HG03095 (cell line): ENCODE measurements at regions not wholly inside any gene's neighbourhood (a gene's known extent, or its start where the extent isn't known, plus 50 kb on each side); places are given as distances from the start of the nearest gene placed in this dataset.

Source experiments
- ATAC-seq: cut with Tn5 transposase; IDR thresholded peaks from one replicate; pipeline ENCODE4 v1.9.1; 2021; ENCODE audit warnings: moderate library complexity; ENCODE audit not compliant: unreplicated experiment

DNA sequence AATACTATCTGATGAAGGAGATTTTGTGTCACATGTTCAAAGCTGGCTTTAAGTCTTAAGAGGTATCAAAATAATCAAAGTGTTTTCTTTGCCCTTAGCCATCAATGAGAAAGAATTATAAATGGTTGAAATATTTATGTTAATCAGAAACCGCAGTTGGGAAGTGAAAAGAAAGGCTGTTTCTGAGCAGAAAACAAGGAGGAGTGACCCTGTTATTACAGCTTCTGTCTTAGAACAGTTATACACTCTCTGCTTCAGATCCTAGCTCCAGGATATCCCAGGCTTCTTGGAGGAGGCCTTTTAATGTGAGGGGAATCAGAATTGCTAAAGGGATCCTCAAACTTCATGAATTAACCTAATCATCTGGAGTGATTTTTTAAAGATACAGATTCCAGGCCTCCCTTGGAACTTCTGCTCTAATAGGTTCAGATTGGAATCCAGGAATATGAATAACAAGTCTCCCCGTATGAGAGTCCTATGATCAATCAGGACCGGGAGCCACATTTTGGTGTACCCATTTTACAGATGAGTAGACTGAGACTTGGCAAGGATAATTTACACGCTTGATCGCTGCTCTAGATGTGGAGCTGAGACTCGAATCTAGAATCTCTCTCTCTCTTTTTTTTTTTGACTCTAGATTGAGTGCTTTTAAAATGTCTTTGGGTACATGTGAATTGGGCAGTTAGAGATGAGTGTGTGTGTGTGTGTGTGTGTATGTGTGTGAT is 50.8 kb upstream of the JAG1 start:
- ATAC-seq = no peak

DNA sequence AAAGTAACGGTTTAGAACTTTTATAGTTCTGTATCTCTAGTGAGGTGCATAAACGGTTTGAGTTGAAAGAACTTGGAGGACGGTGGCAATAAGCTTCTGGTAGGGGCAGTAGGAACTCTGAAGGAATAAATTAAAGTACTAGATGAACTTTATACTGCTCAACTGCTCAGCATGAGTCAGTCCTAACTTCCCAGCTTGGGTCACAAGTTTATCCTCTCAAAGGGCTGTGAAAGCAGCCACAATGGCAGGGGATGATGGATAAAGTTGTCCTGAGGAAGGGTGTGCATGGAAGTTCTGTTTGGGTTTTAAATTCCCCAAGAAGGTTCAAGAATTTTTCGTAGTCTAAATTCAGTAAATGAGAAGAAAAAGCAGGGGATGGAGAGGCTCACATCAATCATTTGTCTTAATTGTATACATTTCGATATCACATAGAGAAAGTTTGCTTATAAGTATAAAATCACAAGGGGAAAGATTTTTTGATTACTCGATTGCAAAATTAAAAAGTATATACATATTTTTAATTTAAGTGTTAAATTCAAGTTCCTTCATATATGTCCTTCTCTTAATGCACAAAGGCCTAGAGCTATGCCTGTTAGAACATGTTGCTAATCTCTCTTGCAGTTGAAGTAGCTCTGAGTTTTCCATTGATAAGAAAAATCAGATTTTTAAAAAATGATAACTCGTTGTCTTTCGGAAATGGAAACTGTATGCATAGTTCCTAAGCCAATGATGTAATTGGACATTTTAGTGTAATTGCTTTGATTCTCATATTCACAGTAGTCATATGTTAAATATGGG is 55.3 kb upstream of the JAG1 start:
- no peak for ATAC-seq

DNA sequence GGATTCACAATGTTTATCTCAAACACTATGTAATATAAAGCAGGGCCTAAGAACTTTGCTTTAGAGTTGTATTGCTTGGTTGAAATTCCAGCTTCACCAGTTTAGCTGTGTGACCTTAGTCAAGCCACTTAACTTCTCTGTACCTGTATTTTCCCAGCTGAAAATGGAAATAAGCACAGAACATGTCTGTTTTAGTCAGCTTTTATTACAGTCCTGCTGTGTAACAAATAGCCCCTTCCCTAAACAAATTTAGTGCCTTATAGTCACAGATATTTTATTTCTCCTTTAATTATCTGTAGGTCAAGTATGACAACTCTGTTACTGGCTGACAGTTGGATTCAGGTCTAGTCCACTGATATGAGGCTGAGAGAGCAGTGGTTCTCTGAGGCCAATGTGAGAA is 56.0 kb upstream of the JAG1 start:
- ATAC-seq = no peak

- no peak for ATAC-seq
Measured at GRCh38 chr20:10730629-10731183, 56.9 kb upstream of the JAG1 start.

DNA sequence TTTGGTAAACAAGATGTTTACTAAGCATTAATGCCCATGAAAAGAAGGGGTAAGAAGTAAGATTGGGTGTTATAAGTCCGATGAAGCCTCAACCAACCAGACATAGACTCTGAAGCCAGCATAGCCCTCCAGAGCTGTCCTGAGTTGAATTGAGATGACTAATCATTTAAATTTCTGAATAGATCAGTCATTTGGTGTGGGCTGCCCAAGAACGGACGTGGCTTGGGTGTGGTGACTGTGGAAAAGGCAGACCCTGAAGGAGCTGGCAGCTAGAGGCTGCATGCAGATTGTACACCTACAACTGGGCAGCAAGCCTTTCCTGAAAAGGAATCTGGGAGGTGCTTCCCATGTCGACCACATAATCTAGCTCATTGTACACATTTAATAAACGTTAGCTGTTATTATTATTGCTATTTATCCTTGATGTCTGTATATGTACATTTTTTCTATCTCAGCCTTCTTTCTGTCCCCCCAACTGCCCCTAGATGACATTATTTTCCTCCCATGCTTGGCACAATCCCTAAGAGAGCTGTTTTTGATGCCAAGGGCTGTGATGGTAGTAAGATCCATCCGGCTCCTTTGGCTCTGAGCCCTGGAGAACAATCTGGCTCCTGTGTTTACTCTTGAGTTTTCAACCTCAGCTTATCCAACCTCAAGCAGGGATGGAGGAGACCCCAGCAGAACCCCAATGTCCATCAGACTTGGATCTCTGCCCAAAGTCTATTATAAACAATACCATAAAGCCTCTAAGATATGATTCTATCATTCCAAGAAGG is 57.6 kb upstream of the JAG1 start:
- ATAC-seq = no peak

GRCh38 chr20:10733122-10733521 is 59.3 kb upstream of the JAG1 start:
- ATAC-seq = no peak

GRCh38 chr20:10735195-10735949 is 61.6 kb upstream of the JAG1 start:
- ATAC-seq = no peak

DNA sequence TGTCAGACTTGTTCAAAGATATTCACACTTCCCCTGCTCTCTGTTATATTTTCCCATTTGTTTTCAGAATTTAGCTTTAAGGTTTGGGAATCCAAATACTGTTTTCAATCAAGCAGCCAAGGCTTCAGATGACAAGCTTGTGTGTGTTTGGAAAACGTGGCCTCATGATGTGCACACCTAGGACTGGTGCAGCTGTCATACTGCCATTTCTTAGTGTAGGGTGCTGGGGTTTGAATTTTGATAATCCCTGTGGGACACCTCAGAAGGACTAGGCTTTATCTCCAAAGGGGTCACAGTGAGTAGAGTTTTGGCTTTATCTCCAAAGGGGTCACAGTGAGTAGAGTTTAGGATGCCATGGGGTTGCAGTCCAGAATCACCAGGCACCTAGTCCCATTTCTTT is 65.3 kb upstream of the JAG1 start:
- no peak for ATAC-seq

DNA sequence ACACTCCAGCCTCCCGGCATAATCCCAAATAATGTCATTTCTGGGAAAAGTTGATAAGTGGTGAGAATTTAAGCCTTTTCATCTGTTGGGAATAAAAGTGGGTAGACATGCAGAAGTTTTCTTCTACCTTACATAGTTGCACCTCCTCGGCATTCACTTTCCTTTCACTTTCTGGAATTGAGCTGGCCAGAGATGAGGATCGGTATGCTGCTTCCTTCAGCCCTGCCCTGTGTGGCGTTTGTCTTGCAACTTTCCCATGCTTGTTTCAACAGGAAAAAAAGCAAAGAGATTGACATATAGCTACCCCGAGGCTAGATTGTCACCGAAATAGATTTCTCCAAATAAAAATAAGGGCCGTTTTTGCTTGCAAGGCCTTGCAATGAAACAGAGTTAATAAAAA is 65.8 kb upstream of the JAG1 start:
- ATAC-seq = no peak

- no peak for ATAC-seq
Measured at GRCh38 chr20:10741060-10741459, 67.3 kb upstream of the JAG1 start.

DNA sequence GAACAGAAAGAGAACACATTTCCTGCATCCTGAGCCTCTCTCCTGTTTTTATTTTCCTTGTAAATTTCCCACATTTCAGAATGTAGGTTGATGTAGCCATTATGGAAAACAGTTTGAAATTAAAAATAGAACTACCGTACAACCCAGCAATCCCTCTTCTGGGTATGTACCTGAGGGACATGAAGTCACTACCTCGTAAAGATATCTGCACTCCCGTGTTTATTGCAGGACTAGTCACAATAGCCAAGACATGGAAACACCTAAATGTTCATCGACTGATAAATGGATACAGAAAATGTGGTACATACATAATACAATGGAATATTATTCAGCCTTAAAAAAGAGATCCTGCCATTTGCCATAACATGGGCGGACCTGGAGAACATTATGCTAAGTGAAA is 72.0 kb upstream of the JAG1 start:
- ATAC-seq = no peak

DNA sequence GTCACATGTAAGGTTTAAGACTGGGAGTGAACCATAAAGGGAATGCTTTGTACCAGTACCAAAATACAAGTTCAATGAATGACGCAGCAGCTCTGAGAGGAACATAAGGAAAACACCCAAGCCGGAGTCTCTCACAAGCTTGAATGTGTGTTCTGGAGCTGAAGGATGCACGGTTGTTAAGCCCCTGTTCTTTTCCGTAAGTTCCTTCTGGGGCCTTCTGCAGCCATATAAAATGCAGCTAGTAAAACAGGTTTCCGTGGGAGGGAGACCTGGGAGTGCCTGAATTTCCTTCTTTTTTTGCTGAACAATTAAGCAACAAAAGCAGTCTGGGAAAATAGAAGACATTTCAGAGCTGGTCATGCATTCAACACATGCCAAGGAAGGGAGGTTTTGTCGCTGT is 73.2 kb upstream of the JAG1 start:
- no peak for ATAC-seq

- no peak for ATAC-seq
Measured at GRCh38 chr20:10749084-10749483, 75.3 kb upstream of the JAG1 start.

DNA sequence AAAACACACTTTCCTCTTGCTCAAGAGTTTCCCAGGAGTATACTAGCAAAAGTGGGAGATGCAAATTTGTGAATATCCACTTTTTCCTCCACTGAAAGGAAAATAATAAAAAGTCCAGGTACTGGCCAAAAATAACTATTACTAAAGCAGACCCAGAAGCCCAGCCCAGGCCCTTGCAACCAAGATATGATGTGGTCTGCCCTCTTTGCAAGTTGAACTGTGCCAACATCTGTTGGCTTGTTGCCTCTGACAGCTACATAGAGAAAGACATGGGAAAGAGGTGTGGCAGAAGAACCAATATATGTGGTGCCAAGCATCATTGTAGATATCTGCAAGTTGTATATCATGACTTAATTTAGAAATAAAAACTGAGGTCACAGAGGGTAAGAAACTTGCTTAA is 78.4 kb upstream of the JAG1 start:
- no peak for ATAC-seq

DNA sequence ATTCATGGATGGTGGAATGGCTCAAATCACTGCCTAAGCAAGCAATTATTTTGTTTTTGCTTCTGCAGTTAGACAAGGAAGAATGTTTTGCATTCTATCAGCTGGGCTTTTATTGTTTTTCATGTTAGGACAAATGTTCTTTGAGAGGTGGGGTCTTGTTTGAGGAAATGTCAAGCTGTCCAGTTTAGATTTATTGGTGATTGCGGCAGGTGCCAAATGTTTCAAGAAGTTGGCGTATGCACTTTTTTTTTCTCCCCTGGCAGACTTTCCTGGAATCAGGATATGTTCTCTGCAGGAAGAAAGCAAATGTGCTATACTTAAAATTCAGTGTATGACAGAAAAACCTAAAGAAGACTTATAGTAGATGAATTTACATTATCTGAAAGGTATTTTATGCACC is 81.0 kb upstream of the JAG1 start:
- ATAC-seq = no peak

- ATAC-seq = no peak
Measured at GRCh38 chr20:10758446-10758845, 84.6 kb upstream of the JAG1 start.

- ATAC-seq = no peak
Measured at GRCh38 chr20:10761232-10761631, 87.4 kb upstream of the JAG1 start.

DNA sequence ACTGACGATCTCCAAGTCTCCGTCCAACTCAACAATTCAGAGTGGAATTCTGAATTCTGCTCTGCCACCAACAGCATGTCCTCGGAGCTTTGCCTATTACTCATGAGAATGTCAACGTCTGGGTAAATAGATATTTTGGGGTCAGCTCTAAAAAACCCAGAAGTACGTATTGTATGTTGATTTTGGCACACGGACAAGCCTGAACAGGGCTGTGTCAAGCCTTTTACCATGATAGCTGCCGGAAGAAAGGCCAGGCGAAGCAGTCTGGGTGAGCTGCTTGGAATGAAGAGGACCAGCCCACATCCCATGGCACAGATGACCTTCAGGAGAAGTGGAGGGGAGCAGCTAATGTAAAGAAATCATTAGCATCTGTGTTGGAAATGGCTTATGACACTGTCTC is 88.0 kb upstream of the JAG1 start:
- no peak for ATAC-seq

DNA sequence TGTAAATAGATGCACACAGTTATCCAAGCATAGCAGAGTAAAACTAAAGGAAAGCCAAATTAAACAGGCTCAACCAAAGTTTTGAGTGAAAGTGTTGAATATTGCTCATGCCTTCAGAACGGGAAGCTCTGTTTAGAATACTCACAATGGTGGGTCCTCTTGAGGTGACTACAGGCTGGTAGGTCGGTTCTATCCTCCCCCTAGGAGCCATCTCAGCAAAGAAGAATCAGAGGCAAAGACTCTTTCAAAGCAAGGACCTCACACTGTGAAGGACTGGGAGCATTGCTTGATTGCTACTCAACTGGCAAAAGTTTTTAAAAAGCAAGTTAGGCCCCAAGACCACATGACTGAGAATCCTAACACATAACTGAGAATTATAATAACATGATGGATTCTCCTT is 88.4 kb upstream of the JAG1 start:
- no peak for ATAC-seq

DNA sequence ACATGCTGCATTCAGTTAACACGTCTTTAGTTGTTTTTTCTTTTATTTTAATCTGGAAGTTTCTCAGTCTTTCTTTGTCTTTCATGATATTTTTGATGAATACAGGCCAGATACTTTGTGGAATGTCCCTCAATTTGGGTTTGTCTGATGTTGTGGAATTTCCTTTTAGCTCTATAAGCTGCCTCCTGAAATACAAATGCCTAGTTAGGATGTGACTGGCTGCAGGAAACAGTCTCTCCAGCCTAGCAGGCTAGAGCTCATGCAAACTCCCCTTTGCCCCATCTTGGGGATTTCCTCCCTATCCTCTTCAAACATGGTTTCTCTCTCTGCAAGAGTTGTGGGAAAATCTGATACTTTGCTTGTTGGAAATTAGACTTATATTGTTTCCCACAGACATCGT is 89.3 kb upstream of the JAG1 start:
- no peak for ATAC-seq

DNA sequence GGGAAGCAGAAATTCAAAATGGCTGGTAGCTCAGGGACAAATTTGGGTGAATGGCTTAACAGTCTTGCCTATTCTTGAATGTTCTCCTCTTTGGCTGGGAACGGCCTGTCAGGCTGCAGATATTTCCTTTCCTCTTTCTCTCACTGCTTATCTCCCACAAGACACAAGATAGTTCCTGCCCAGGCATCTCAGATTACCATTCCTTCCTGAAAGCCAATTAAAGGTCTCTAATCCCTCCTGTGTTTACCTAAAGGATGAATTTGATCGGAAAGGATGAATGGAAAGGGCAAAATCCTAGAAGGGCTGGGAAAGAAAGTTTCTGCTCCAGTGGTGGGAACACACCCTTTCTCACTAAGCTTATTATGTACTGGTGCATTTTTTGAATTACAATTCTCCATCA is 95.9 kb upstream of the JAG1 start:
- ATAC-seq = no peak
